Esophagus muscularis mucosa (tissue), 4 donors: ENCODE measurements at regions not wholly inside any gene's neighbourhood (a gene's known extent, or its start where the extent isn't known, plus 50 kb on each side); places are given as distances from the start of the nearest gene placed in this dataset.

Experiments
- CTCF ChIP-seq, 3 experiments: fragments of 200-600 bp in 2 of 3; fragments of 450-650 bp in 1 of 3; sonication (generic) in 2 of 3; IDR thresholded peaks; one replicate each; pipeline ENCODE4 v1.5.1; 2017 to 2019; ENCODE audit warnings: antibody characterized with exemption in 3 of 3, mild to moderate bottlenecking in 2 of 3, moderate library complexity in 1 of 3
- EP300 ChIP-seq: sonication (generic); formaldehyde crosslinking; IDR thresholded peaks from one replicate; pipeline ENCODE4 v1.6.1; 2017; ENCODE audit warnings: antibody characterized with exemption
- POLR2A ChIP-seq: fragments of 450-650 bp; IDR thresholded peaks from one replicate; pipeline ENCODE4 v1.6.1; 2017; ENCODE audit warnings: antibody characterized with exemption, moderate library complexity, mild to moderate bottlenecking, low read depth
- POLR2AphosphoS5 ChIP-seq, 2 donors: sonication (generic); formaldehyde crosslinking; IDR thresholded peaks; one replicate each; pipeline ENCODE4 v1.6.1; 2017; ENCODE audit warnings: antibody characterized with exemption in 2 of 2

GRCh38 chrX:13952581-13952980 is 77.1 kb downstream of the GEMIN8 start:
- TF ChIP-seq CTCF (IDR thresholded peaks at IDR 0.05) (no peak), EP300 (no peak), POLR2AphosphoS5 (IDR thresholded peaks at IDR 0.05) (no peak), POLR2A (no peak)
